KBM-7 (cell line): ENCODE measurements at regions not wholly inside any gene's neighbourhood (a gene's known extent, or its start where the extent isn't known, plus 50 kb on each side); places are given as distances from the start of the nearest gene placed in this dataset.

Source experiments
- DNase-seq: peaks from one replicate; pipeline ENCODE4 v3.0.0-alpha.2; 2015
- in situ Hi-C: fragments of 300-500 bp; cut with MboI; formaldehyde crosslinking; loops from 2 replicates; pipeline ENCODE4 v1.14.3; 2020; ENCODE audit warnings: low sequenced_read_pairs, low pct_unique_long_range_greater_than_20kb, mixed read lengths

DNA sequence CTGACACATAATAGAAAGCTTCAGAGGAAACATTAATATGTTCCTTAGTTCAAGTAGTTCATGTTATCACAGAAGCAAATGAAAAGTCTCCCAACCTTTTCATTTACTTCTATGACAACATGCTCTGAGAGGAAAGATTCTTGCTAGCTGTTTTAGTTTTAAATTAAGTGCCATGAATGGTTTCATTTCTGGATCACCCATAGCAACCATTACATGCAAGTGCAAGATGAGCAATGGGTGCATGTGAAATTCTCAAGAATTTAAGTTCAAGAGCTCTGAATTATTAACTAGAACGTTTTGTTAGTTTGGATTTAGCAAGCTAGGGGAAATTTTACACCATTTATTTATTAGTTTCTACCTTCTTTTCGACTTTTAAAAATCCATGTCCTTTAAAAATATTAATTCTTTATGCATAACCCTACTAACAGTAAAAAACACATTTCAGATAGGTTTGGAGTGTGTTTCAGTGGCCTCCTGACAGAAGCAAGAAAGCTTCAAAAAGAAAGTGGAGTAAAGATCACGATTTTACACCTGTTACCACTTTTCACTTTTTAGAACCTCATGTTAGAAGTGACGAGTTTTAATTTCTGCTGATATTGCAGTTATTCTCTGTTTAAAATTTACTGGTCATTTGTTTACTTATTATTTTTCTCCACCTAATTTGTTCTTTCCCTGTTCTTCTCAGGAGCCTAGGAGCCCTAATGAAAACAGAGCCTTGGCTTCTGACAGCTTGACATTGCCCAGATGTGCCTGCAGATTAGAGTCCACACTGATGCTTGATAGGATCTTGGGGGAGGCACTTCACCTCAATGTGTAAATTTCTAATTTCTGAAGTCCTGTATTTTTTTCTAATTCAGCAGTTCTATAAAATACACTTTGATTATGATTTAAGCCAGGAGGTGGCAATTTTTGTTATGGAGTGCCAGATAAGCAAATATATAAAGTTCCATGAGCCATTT, 995.3 kb upstream of the PHF14 start:
- peak; percentile 31 for DNase-seq
- in situ Hi-C loops: no loop called here

DNA sequence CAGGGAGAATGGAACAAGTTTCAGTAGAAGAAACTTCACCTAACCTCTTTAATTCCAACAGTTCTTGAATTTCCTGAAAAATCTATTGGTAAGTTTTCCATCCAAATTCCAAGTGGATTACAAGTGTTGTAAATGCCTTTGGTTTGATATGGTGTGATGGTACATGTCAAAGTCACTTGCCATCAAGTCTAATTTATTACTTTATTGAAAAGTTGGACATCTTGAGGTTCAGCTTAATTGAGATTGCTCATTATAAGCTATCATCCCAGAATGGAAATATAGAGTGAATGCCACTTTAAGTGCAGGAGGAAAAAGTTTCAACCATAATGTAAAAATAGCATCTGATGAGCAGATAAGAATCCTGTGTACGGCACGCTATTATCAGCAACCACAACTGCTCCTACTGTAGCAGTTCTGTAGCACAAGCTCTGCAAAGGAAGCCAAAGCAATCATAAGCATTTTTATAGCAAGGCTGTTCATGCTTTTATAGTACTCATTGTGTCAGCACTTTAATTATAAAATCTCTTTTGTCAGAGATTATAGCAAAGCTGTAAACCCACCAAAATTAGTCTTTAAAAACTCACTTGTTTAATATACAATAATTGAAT, 991.8 kb upstream of the PHF14 start:
- in situ Hi-C loops: no loop called here
- peak; percentile 59 for DNase-seq

DNA sequence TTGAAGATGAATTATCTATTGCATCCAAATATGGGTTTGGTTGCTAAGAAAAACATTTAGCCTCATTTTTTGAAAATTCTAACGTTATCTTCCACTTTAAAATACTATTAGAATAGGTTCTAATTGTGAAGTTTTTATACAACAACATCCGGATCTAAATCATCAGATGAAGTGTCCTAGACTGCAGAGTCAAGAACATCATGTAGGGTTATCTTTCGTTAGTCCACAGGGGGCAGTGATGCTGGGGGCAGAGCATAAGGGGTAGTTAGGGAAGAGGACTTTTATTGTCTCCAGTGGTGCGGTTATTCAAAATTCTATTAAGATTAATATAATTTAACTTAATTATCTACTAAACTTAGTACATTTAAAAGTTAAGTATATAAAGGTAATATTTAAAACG, 990.6 kb upstream of the PHF14 start:
- in situ Hi-C loops: no loop called here
- DNase-seq: peak; percentile 5

DNA sequence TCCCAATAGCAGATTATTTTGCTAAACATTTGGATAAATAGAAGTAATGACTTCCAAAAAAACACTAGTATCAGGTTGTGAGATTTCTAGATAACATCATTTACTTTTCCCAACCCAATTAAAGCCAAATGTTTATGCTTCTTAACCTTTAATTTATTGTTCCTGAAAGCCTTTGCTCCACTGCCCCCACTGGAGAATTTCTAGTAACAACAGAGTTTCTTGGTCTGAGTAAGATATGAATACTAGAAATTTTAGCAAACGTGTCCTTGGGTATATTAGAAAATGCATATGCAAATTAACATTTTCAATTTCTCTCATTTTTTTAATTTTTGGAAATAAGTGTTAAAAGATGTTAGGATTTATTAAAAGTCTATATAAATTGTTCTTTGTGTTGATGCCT, 958.0 kb upstream of the PHF14 start:
- in situ Hi-C loops: no loop called here
- DNase-seq: no peak

- no peak for DNase-seq
These were observed 951.2 kb upstream of the PHF14 start for GRCh38 chr7:10022480-10022879.

GRCh38 chr7:10022957-10023356, 950.7 kb upstream of the PHF14 start:
- in situ Hi-C loops: no loop called here
- no peak for DNase-seq

More at GRCh38 chr7:10022480-10022879, 951.2 kb upstream of the PHF14 start:
- in situ Hi-C loops: no loop called here

- in situ Hi-C loops: no loop called here
These were observed 938.7 kb upstream of the PHF14 start for GRCh38 chr7:10034843-10035556.

DNA sequence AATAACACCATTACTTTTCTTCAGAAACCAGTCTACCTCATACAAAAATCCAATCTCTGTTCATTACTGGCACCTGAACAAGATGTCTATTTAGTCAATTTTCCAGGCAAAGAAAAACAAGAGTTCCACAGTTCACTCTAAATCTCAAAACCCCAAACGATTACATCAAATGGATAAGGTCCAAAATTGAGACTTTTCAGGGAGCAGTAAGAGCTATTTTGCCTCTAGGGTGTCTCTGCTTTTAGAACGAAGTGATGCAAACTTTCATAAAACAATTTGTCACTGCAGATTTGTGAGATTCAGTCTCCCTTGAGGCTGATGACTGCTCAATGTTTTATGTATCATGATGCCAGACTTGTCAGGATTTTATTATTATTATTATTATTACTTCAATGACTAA, 937.0 kb upstream of the PHF14 start:
- no peak for DNase-seq
- in situ Hi-C loops: no loop called here

More at GRCh38 chr7:10034843-10035556, 938.7 kb upstream of the PHF14 start:
- no peak for DNase-seq

DNA sequence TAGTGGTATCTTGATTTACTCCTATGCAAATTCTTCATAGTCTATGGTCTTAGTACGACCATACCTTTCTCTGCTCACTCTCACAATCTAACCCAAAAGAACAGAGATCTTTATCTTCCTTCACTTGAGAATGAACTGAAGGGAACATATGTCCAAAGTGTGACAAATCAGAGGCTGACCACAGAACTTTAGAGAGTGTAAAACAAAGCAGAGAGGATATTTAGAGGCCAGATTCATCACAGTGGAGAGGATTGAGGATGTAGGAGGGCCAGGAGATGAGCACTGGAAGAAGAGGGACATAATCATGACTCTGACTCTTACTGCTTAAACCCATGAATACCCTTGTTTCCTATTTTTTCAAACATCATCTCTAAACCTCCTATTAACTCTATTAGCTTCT, 935.3 kb upstream of the PHF14 start:
- no peak for DNase-seq
- in situ Hi-C loops: no loop called here

DNA sequence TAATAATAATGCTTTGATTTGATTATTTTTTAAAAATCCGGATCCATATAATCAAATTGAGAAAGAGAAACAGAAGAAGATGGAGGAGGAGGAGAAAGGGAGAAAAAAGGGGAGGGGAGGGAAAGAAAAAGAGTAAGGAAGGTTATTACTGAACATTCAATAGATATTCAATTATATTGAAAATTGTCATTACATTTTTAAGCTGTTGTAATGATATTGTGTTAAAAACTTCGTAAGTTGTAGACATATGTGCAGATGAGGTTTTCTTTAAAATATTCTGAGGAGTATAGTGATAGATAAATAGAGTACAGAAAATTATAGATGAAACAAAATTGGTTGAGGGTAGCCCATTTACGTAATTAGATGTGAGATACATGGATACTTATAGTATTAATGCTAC, 933.0 kb upstream of the PHF14 start:
- in situ Hi-C loops: no loop called here
- DNase-seq: no peak

DNA sequence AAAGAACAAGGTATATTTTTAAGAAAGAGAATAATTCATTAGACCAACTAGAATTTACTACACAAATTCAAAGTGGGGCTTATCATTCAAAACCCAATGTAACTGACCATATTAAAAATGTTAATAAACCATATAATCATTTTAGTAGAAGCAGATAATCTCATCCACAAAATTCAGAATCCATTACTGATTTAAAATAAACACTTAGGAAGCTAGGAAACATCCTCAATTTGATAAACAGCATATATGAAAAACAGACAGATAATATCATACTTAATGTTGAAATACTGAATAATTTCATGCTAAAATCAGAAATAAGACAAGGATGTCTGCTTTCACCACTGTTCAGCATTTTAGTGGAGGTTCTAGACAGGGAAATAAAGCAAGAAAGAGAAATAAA, 902.8 kb upstream of the PHF14 start:
- DNase-seq: no peak
- in situ Hi-C loops: no loop called here

DNA sequence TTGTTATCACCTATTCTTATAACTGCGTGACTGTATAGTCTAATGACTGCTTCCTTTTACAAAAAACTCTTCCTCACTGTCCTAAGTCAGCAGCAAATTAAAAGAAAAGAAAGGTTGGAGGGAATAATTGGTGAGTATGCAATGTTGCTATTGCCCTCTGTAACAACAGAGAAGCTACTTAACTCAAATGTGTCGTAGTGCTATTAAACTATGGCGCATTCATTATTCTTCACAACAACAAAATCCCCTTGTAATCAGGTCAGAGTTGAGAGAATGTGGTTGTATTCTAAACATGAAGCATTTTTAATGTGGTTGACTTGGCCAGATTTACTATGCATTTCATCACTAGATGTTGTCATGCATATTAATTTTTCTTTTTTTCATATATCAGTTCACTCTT, 897.8 kb upstream of the PHF14 start:
- DNase-seq: no peak
- in situ Hi-C loops: no loop called here

- in situ Hi-C loops: no loop called here
- no peak for DNase-seq
These were observed 896.9 kb upstream of the PHF14 start for GRCh38 chr7:10076660-10077300.

GRCh38 chr7:10079572-10079971, 894.1 kb upstream of the PHF14 start:
- in situ Hi-C loops: no loop called here
- DNase-seq: no peak

GRCh38 chr7:10082896-10083295, 890.8 kb upstream of the PHF14 start:
- DNase-seq: no peak
- in situ Hi-C loops: no loop called here

- in situ Hi-C loops: no loop called here
- DNase-seq: no peak
These were observed 889.9 kb upstream of the PHF14 start for GRCh38 chr7:10083766-10084165.

GRCh38 chr7:10085231-10085630, 888.4 kb upstream of the PHF14 start:
- DNase-seq: no peak
- in situ Hi-C loops: no loop called here

DNA sequence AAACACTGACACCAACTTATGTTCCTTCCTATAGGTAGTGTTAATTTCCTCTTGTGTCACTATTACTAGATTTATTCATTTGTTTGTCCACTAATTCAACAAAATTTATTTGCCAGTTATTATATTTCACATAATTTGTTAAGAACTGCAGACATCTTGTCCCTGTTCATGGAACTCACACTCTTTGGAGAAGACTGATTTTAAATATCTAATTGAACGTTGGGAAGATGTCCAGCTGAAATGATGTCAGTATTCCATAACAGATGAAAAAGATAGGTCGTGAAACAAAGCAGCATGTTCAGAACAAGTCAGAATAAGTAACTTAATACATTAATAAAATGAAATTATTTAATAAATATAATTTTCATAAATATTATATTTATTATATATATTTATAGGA, 873.1 kb upstream of the PHF14 start:
- no peak for DNase-seq
- in situ Hi-C loops: no loop called here

- in situ Hi-C loops: no loop called here
These were observed 872.3 kb upstream of the PHF14 start for GRCh38 chr7:10101351-10101750.

GRCh38 chr7:10104292-10104691, 869.4 kb upstream of the PHF14 start:
- in situ Hi-C loops: no loop called here
- no peak for DNase-seq

More at GRCh38 chr7:10101351-10101750, 872.3 kb upstream of the PHF14 start:
- no peak for DNase-seq
